IMR-90 (cell line): ENCODE measurements at regions not wholly inside any gene's neighbourhood (a gene's known extent, or its start where the extent isn't known, plus 50 kb on each side); places are given as distances from the start of the nearest gene placed in this dataset.

Experiments
- ATAC-seq: fragments of 200-7000 bp; cut with Tn5 transposase; 2 replicates; pipeline ENCODE4 v1.9.1; 2020; ENCODE audit warnings: low read depth, mild to moderate bottlenecking, moderate library complexity
- BruUV-seq: library from RNA; stranded (reverse); fragments of 400-500 nt; replicated peaks from 2 replicates; lab custom pipeline; 2021; lab: Mats Ljungman, UMichigan
- CTCF ChIA-PET: fragments of 300-600 bp; formaldehyde crosslinking; extraction: SDS; loops from one replicate; lab custom pipeline; 2021; ENCODE audit warnings: antibody characterized with exemption; lab: Yijun Ruan, JAX
- POLR2A ChIA-PET: fragments of 300-600 bp; sonication (Branson Sonifier 250); formaldehyde crosslinking; loops from one replicate; lab custom pipeline; 2022; ENCODE audit warnings: antibody characterized with exemption; ENCODE audit not compliant: unreplicated experiment; lab: Charles Lee
- DNase-seq: peaks from one replicate; pipeline ENCODE4 v3.0.0; 2013
- H2AFZ ChIP-seq: replicated peaks from 2 replicates; pipeline ENCODE3; 2013; ENCODE audit warnings: low read length, mild to moderate bottlenecking; ENCODE audit not compliant: poor library complexity
- H2AK5ac ChIP-seq: 2 replicates; pipeline ENCODE4 v1.6.1; 2013; ENCODE audit warnings: low read depth, low read length, inconsistent platforms
- H2AK9ac ChIP-seq: replicated peaks from 2 replicates; pipeline ENCODE3; 2013; ENCODE audit warnings: mild to moderate bottlenecking, low read depth, low read length, moderate library complexity; ENCODE audit not compliant: poor library complexity
- H2BK120ac ChIP-seq: 2 replicates; pipeline ENCODE4 v1.6.1; 2013; ENCODE audit warnings: low read depth, low read length, inconsistent platforms
- H2BK15ac ChIP-seq: 3 replicates; pipeline ENCODE4 v1.6.1; 2013; ENCODE audit warnings: low read depth, low read length, inconsistent platforms
- H2BK20ac ChIP-seq: 2 replicates; pipeline ENCODE4 v1.6.1; 2013; ENCODE audit warnings: low read depth, mild to moderate bottlenecking, inconsistent platforms, low read length, moderate library complexity
- H2BK5ac ChIP-seq: 2 replicates; pipeline ENCODE4 v1.6.1; 2013; ENCODE audit warnings: mild to moderate bottlenecking, low read depth, low read length, inconsistent platforms; ENCODE audit not compliant: poor library complexity, severe bottlenecking
- H3K14ac ChIP-seq: replicated peaks from 2 replicates; pipeline ENCODE4 v1.6.1; 2013; ENCODE audit warnings: low read depth, low read length, inconsistent platforms
- H3K18ac ChIP-seq: 2 replicates; pipeline ENCODE4 v1.6.1; 2013; ENCODE audit warnings: low read depth, low read length, control low read depth
- H3K23ac ChIP-seq: 2 replicates; pipeline ENCODE4 v1.6.1; 2013; ENCODE audit warnings: low read depth, low read length, inconsistent platforms
- H3K27ac ChIP-seq: 2 replicates; pipeline ENCODE4 v1.5.1; 2013; ENCODE audit warnings: mild to moderate bottlenecking, control low read depth, low read length; ENCODE audit not compliant: insufficient read depth
- H3K27me3 ChIP-seq: 2 replicates; pipeline ENCODE4 v1.6.1; 2013; ENCODE audit warnings: low read length; ENCODE audit not compliant: control insufficient read depth, insufficient read depth
- H3K36me3 ChIP-seq: 2 replicates; pipeline ENCODE4 v1.6.1; 2013; ENCODE audit warnings: low read length, mixed read lengths; ENCODE audit not compliant: control insufficient read depth, insufficient read depth
- H3K4ac ChIP-seq: 2 replicates; pipeline ENCODE4 v1.6.1; 2013; ENCODE audit warnings: low read depth, low read length, inconsistent platforms
- H3K4me1 ChIP-seq: 2 replicates; pipeline ENCODE4 v1.6.1; 2013; ENCODE audit warnings: low read length, mixed read lengths; ENCODE audit not compliant: control insufficient read depth, insufficient read depth
- H3K4me2 ChIP-seq: 2 replicates; pipeline ENCODE4 v1.6.1; 2013; ENCODE audit warnings: low read depth, mild to moderate bottlenecking, control low read depth, low read length, moderate library complexity
- H3K4me3 ChIP-seq: 2 replicates; pipeline ENCODE4 v1.5.1; 2013; ENCODE audit warnings: low read depth, mild to moderate bottlenecking, control low read depth, low read length, moderate library complexity; ENCODE audit not compliant: insufficient read depth
- H3K56ac ChIP-seq: 2 replicates; pipeline ENCODE4 v1.6.1; 2013; ENCODE audit warnings: low read length, inconsistent platforms; ENCODE audit not compliant: insufficient read depth; ENCODE audit errors: extremely low read depth
- H3K79me1 ChIP-seq, 2 experiments: 2 replicates each; pipeline ENCODE4 v1.6.1; 2013; ENCODE audit warnings: low read length in 2 of 2, inconsistent platforms in 1 of 2, low read depth in 1 of 2
- H3K9ac ChIP-seq: 2 replicates; pipeline ENCODE4 v1.6.1; 2013; ENCODE audit warnings: low read depth, low read length, control low read depth
- H3K9me1 ChIP-seq: 2 replicates; pipeline ENCODE4 v1.6.1; 2013; ENCODE audit warnings: low read length, inconsistent platforms; ENCODE audit not compliant: insufficient read depth
- H3K9me3 ChIP-seq: 2 replicates; pipeline ENCODE4 v1.6.1; 2013; ENCODE audit warnings: low read length; ENCODE audit not compliant: control insufficient read depth, insufficient read depth
- H4K20me1 ChIP-seq: 2 replicates; pipeline ENCODE4 v1.6.1; 2013; ENCODE audit warnings: low read length, inconsistent platforms; ENCODE audit not compliant: insufficient read depth
- H4K5ac ChIP-seq: 2 replicates; pipeline ENCODE4 v1.6.1; 2013; ENCODE audit warnings: mild to moderate bottlenecking, low read depth, low read length, control low read depth
- H4K8ac ChIP-seq, 2 experiments: 2 replicates each; pipeline ENCODE4 v1.6.1; 2013; ENCODE audit warnings: low read depth in 2 of 2, low read length in 2 of 2, control low read depth in 1 of 2, inconsistent platforms in 1 of 2
- H4K91ac ChIP-seq: 2 replicates; pipeline ENCODE4 v1.6.1; 2013; ENCODE audit warnings: low read depth, low read length, inconsistent platforms; ENCODE audit not compliant: insufficient read depth
- CHD1 ChIP-seq: IDR thresholded peaks from 2 replicates; pipeline ENCODE4 v1.6.1; 2012; ENCODE audit warnings: low read depth, low read length, improper control_type of control experiment
- NFE2L2 ChIP-seq: fragments of 150-350 bp; IDR thresholded peaks from 2 replicates; pipeline ENCODE4 v1.6.1; 2016; ENCODE audit warnings: low read depth, mild to moderate bottlenecking, low read length
- RCOR1 ChIP-seq: IDR thresholded peaks from 2 replicates; pipeline ENCODE4 v1.6.1; 2012; ENCODE audit warnings: mild to moderate bottlenecking, low read length, improper control_type of control experiment; ENCODE audit not compliant: insufficient replicate concordance
- WGBS, 2 experiments: methylation state at CpG; one replicate each; pipeline versions ENCODE4 v1.1.5 to v1.1.7; 2013; ENCODE audit warnings: missing lambda C conversion rate in 2 of 2; ENCODE audit not compliant: insufficient read length in 1 of 2; ENCODE audit errors: extremely low coverage in 2 of 2; 5-methylcytosine and 5-hydroxymethylcytosine counted together
- dilution Hi-C: fragments of 300-500 bp; cut with HindIII; formaldehyde crosslinking; loops from one replicate; pipeline ENCODE4 v1.14.3; 2018; ENCODE audit warnings: low sequenced_read_pairs; ENCODE audit not compliant: unreplicated experiment
- in situ Hi-C: fragments of 300-500 bp; cut with MboI; formaldehyde crosslinking; loops from 3 replicates; pipeline ENCODE4 v1.14.3; 2019; ENCODE audit warnings: low sequenced_read_pairs, inconsistent platforms, mixed read lengths
- intact Hi-C: fragments of 100-400 bp; cut with micrococcal nuclease; formaldehyde crosslinking; loops from 2 replicates; pipeline ENCODE4 v1.10.0; 2022
- TF ChIP-seq, protein P1 (sequence below): fragments of 150-350 bp; IDR thresholded peaks from 2 replicates; pipeline ENCODE4 v1.6.1; 2017; ENCODE audit warnings: mild to moderate bottlenecking, antibody characterized with exemption, low read length, low read depth

DNA sequence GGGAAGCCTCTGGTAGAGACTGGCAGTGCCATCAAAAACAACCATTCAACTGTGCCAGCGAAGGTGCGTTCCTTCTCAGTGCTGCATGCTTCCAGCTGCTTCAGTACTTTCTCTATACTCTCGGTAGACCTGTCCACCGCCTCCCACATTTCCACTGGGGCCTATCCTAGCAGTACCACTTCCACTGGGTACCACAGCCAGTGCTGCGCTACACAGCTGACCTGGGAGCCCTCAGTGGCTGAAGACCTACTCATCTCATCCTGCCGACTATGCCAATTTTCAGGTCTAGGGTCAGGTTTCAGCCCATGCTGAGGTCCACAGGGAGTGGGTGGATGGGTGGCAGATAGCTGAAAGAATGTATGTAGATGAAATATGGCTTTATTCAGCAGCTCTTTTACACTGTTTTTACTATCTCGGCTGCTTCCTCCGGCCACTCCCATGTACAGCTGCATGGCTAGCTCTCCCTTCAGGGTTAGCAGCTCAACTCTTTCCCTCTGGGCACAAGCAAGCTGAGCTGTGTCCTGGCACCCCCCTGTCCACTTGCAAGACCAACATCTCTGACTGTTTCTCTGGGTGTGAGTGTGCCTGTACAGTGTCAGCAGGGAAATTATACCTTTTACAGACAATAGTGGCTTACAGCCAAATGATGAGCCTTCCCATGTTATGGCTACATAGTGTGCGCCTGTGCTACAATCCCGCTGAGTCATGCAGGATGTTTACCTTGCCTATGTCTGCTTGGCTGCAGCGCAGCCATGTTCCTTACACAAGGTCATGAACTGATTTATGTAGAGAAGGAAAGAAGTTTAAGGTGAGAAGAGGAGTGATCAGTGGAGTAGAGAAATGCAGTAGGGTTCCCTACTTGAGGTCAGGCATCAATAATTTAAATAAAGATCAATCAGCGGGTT lies 125.7 kb upstream of the DDHD1 start (continued):
- TF ChIP-seq, protein P1, sequence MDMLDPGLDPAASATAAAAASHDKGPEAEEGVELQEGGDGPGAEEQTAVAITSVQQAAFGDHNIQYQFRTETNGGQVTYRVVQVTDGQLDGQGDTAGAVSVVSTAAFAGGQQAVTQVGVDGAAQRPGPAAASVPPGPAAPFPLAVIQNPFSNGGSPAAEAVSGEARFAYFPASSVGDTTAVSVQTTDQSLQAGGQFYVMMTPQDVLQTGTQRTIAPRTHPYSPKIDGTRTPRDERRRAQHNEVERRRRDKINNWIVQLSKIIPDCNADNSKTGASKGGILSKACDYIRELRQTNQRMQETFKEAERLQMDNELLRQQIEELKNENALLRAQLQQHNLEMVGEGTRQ: no peak
- TF ChIP-seq CHD1: no peak

DNA sequence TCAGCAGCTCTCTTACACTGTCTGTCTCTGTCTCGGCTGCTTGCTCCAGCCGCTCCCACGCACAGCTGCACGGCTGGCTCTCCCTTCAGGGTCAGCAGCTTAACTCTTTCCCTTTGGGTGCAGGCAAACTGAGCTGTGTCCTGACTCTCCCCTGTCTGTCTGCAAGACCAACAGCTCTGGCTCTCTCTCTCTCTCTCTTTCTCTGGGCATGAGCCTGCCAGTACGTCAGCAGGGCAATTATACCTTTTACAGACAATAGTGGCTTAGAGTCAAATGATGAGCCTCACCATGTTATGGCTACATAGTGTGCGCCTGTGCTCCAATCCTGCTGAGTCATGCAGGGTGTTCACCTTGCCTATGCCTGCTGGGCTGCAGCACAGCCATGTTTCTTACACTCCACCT lies 120.5 kb upstream of the DDHD1 start:
- in situ Hi-C loops: no loop called here
- dilution Hi-C loops: no loop called here
- intact Hi-C loops: no loop called here
- CTCF ChIA-PET: no interaction called here
- TF ChIP-seq RCOR1 (no peak), NFE2L2 (peak; percentile 72)
- no peak overlapping the region for H4K91ac ChIP-seq
- H2AK5ac ChIP-seq: no peak overlapping the region
- H4K20me1 ChIP-seq: no peaks in the 10 kb centered on the region
- no peak overlapping the region for H3K9ac ChIP-seq
- H3K14ac ChIP-seq: no peak overlapping the region
- H3K4ac ChIP-seq: no peak overlapping the region
- no peak overlapping the region for H3K4me3 ChIP-seq
- H3K23ac ChIP-seq: no peak overlapping the region
- no peak overlapping the region for H4K8ac ChIP-seq
- 88% methylated on average over 4 of the region's 6 CpGs; no CpG with 5 or more reads in 1 of the 2 experiments for WGBS, 2 experiments
- DNase-seq (peak; percentile 10), ATAC-seq (no peak)
- no peaks in the 10 kb centered on the region for H3K9me3 ChIP-seq
- no peak overlapping the region for H3K18ac ChIP-seq
- H3K79me1 ChIP-seq: no peaks in the 10 kb centered on the region
- no peak overlapping the region for H4K5ac ChIP-seq
- H2AFZ ChIP-seq: peak overlapping the region; percentile 23
- H2BK5ac ChIP-seq: no peak overlapping the region
- H3K4me2 ChIP-seq: no peak overlapping the region
- H3K9me1 ChIP-seq: peaks cover 6% of the 10 kb centered on the region
- no peak overlapping the region for H2AK9ac ChIP-seq
- H2BK15ac ChIP-seq: no peak overlapping the region
- H3K4me1 ChIP-seq: peaks cover 2% of the 10 kb centered on the region
- no TSS peak for BruUV-seq
- H3K27me3 ChIP-seq: peaks cover 1% of the 10 kb centered on the region; the same call in 1 of the 2 replicates
- POLR2A ChIA-PET: no interaction called here
- no peak overlapping the region for H2BK120ac ChIP-seq
- no peak overlapping the region for H3K27ac ChIP-seq
- no peaks in the 10 kb centered on the region for H3K36me3 ChIP-seq
- no peak overlapping the region for H2BK20ac ChIP-seq
- H3K56ac ChIP-seq: no peak overlapping the region
